ENCODE measurements at regions not wholly inside any gene's neighbourhood (a gene's known extent, or its start where the extent isn't known, plus 50 kb on each side); places are given as distances from the start of the nearest gene placed in this dataset.

DNA sequence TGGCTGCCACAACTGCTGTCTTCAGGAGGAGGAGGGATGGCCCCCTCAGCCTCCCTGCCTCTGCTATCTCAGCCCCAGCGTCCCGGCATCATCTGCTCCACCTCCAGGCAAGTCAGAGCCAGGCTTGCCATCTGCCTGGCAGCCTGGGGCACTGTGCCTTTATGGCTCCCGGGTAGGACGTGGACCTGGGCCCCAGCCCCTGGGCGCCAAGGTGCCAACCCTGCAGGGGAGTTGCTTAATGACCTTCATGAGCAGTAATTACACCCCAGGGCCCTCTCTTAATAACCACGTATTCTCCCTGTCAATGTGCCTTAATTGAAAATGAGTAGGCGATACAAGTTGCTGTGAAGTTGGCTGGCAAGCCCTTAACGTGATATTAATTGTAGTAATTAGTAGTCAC lies 122.1 kb upstream of the MLN start:
- peaks cover 0 to 7% (median 3%) of the 10 kb centered on the region in 3 experiments; a peak in 6 of 7 replicates for H3K36me3 Mint-ChIP-seq (ENCODE audit: insufficient read depth in 1 of 3, low read depth in 3 of 3)

More for the DNA sequence above, 122.1 kb upstream of the MLN start:
- Histone ChIP-seq H2BK20ac (ENCODE audit: low read depth, low read length, poor library complexity, severe bottlenecking) (no peak overlapping the region), H3K23ac (ENCODE audit: insufficient read length, low read depth, low read length) (no peak overlapping the region), H3K9ac (ENCODE audit: extremely low read depth, insufficient read length, low read length) (no peak overlapping the region), H2AFZ (ENCODE audit: low read length) (no peak overlapping the region), H3K4me2 (ENCODE audit: insufficient read depth, insufficient read length, low read length) (no peak overlapping the region), H4K5ac (ENCODE audit: insufficient read length, low read depth, low read length) (no peak overlapping the region), H3K9me3 (ENCODE audit: control insufficient read depth, low read depth, low read length) (no peaks in the 10 kb centered on the region), H2BK120ac (ENCODE audit: low read depth, low read length, poor library complexity, severe bottlenecking) (no peak overlapping the region), H3K4ac (ENCODE audit: low read depth, low read length) (no peak overlapping the region), H3K79me1 (ENCODE audit: insufficient read depth, low read depth, low read length, poor library complexity, severe bottlenecking) (no peaks in the 10 kb centered on the region), H3K23me2 (ENCODE audit: insufficient read length, low read depth, low read length, poor library complexity, severe bottlenecking) (no peaks in the 10 kb centered on the region), H3K14ac (ENCODE audit: insufficient read depth, low read length) (no peak overlapping the region), H4K91ac (ENCODE audit: insufficient read length, low read depth, low read length) (no peak overlapping the region), H4K8ac (replicated peaks; ENCODE audit: insufficient read length, low read depth, low read length) (no peak overlapping the region), H2AK5ac (ENCODE audit: insufficient read length, low read length) (no peak overlapping the region), H3K27me3 (ENCODE audit: insufficient read depth, low read length) (no peaks in the 10 kb centered on the region), H2BK5ac (ENCODE audit: insufficient read length, low read length) (no peak overlapping the region), H2BK12ac (ENCODE audit: insufficient read length, low read depth, low read length) (no peak overlapping the region), H3T11ph (ENCODE audit: low read length) (no peak overlapping the region), H3K4me1 (ENCODE audit: insufficient read depth, low read length) (no peaks in the 10 kb centered on the region; the same call in 1 of the 2 replicates), H4K20me1 (ENCODE audit: control insufficient read depth, insufficient read depth, insufficient read length) (no peaks in the 10 kb centered on the region), H3K27ac (ENCODE audit: insufficient read length, low read depth, low read length) (no peak overlapping the region), H3K79me2 (ENCODE audit: insufficient read depth, low read length) (no peaks in the 10 kb centered on the region), H2BK15ac (ENCODE audit: low read depth, low read length) (no peak overlapping the region), H3K18ac (ENCODE audit: insufficient read length, low read depth, low read length) (no peak overlapping the region), H3K56ac (ENCODE audit: insufficient read length, low read depth, low read length) (no peak overlapping the region)
- no peak for DNase-seq
- H3K4me3 Mint-ChIP-seq = no peak overlapping the region
- H3K9me3 Mint-ChIP-seq = peaks cover 7% of the 10 kb centered on the region in 2 experiments
- H3K4me1 Mint-ChIP-seq = peaks cover 21 to 40% of the 10 kb centered on the region in 2 experiments
- no peak overlapping the region; a peak in 1 of 7 replicates for H3K27ac Mint-ChIP-seq
- TF ChIP-seq, protein P1, sequence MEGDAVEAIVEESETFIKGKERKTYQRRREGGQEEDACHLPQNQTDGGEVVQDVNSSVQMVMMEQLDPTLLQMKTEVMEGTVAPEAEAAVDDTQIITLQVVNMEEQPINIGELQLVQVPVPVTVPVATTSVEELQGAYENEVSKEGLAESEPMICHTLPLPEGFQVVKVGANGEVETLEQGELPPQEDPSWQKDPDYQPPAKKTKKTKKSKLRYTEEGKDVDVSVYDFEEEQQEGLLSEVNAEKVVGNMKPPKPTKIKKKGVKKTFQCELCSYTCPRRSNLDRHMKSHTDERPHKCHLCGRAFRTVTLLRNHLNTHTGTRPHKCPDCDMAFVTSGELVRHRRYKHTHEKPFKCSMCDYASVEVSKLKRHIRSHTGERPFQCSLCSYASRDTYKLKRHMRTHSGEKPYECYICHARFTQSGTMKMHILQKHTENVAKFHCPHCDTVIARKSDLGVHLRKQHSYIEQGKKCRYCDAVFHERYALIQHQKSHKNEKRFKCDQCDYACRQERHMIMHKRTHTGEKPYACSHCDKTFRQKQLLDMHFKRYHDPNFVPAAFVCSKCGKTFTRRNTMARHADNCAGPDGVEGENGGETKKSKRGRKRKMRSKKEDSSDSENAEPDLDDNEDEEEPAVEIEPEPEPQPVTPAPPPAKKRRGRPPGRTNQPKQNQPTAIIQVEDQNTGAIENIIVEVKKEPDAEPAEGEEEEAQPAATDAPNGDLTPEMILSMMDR (conservative IDR thresholded peaks at IDR 0.05) = no peak
- peaks cover 13% of the 10 kb centered on the region for H3K27me3 Mint-ChIP-seq (ENCODE audit: low read depth)
- WGBS (ENCODE audit: extremely low coverage, insufficient read length, low lambda C conversion rate) = no CpG with 5 or more reads among the region's 8 CpGs

Data from H9 (cell line).